H9 (cell line): ENCODE measurements at regions not wholly inside any gene's neighbourhood (a gene's known extent, or its start where the extent isn't known, plus 50 kb on each side); places are given as distances from the start of the nearest gene placed in this dataset.

Experiments used
- DNase-seq: peaks from one replicate; pipeline ENCODE4 v3.0.0-alpha.2; 2017
- H2AFZ ChIP-seq: one replicate; pipeline ENCODE4 v1.6.1; 2013; ENCODE audit warnings: mild to moderate bottlenecking, low read length, control low read depth, moderate library complexity
- H2AK5ac ChIP-seq: 2 replicates; pipeline ENCODE4 v1.6.1; 2013; ENCODE audit warnings: low read length, control low read depth, mixed read lengths; ENCODE audit not compliant: insufficient read length
- H2BK120ac ChIP-seq: one replicate; pipeline ENCODE4 v1.6.1; 2013; ENCODE audit warnings: low read depth, mild to moderate bottlenecking, low read length, control low read depth, inconsistent platforms; ENCODE audit not compliant: poor library complexity, severe bottlenecking
- H2BK12ac ChIP-seq: 2 replicates; pipeline ENCODE4 v1.6.1; 2013; ENCODE audit warnings: low read length, control low read depth, mixed read lengths, low read depth; ENCODE audit not compliant: insufficient read length
- H2BK15ac ChIP-seq: 2 replicates; pipeline ENCODE4 v1.6.1; 2013; ENCODE audit warnings: low read depth, low read length, control low read depth
- H2BK20ac ChIP-seq: one replicate; pipeline ENCODE4 v1.6.1; 2013; ENCODE audit warnings: low read depth, mild to moderate bottlenecking, low read length, control low read depth, inconsistent platforms; ENCODE audit not compliant: poor library complexity, severe bottlenecking
- H2BK5ac ChIP-seq: 2 replicates; pipeline ENCODE4 v1.6.1; 2013; ENCODE audit warnings: low read length, control low read depth, mixed read lengths; ENCODE audit not compliant: insufficient read length
- H3K14ac ChIP-seq: 2 replicates; pipeline ENCODE4 v1.6.1; 2013; ENCODE audit warnings: low read length, control low read depth; ENCODE audit not compliant: insufficient read depth
- H3K18ac ChIP-seq: 2 replicates; pipeline ENCODE4 v1.6.1; 2013; ENCODE audit warnings: low read depth, mild to moderate bottlenecking, mixed read lengths, low read length, control low read depth; ENCODE audit not compliant: insufficient read length
- H3K23ac ChIP-seq: 2 replicates; pipeline ENCODE4 v1.6.1; 2013; ENCODE audit warnings: low read length, control low read depth, mixed read lengths, low read depth; ENCODE audit not compliant: insufficient read length
- H3K23me2 ChIP-seq: 2 replicates; pipeline ENCODE4 v1.6.1; 2013; ENCODE audit warnings: low read depth, mild to moderate bottlenecking, mixed read lengths, low read length, control low read depth; ENCODE audit not compliant: insufficient read length, poor library complexity, severe bottlenecking
- H3K27ac ChIP-seq: 2 replicates; pipeline ENCODE4 v1.5.1; 2013; ENCODE audit warnings: low read length, control low read depth, mixed read lengths, low read depth; ENCODE audit not compliant: insufficient read length
- H3K27me3 ChIP-seq: 2 replicates; pipeline ENCODE4 v1.6.1; 2013; ENCODE audit warnings: low read length, control low read depth, inconsistent platforms; ENCODE audit not compliant: insufficient read depth
- H3K4ac ChIP-seq: 2 replicates; pipeline ENCODE4 v1.6.1; 2013; ENCODE audit warnings: low read depth, mild to moderate bottlenecking, control low read depth, inconsistent platforms, low read length, moderate library complexity
- H3K4me1 ChIP-seq: 2 replicates; pipeline ENCODE4 v1.6.1; 2013; ENCODE audit warnings: low read length, control low read depth, inconsistent platforms; ENCODE audit not compliant: insufficient read depth
- H3K4me2 ChIP-seq: 2 replicates; pipeline ENCODE4 v1.6.1; 2013; ENCODE audit warnings: low read length, control low read depth, mixed read lengths; ENCODE audit not compliant: insufficient read length, insufficient read depth
- H3K56ac ChIP-seq: 2 replicates; pipeline ENCODE4 v1.6.1; 2013; ENCODE audit warnings: low read depth, mild to moderate bottlenecking, mixed read lengths, low read length, control low read depth; ENCODE audit not compliant: insufficient read length
- H3K79me1 ChIP-seq: 2 replicates; pipeline ENCODE4 v1.6.1; 2013; ENCODE audit warnings: low read depth, mild to moderate bottlenecking, moderate library complexity, low read length, control low read depth, inconsistent platforms; ENCODE audit not compliant: insufficient read depth, poor library complexity, severe bottlenecking
- H3K79me2 ChIP-seq: 2 replicates; pipeline ENCODE4 v1.6.1; 2013; ENCODE audit warnings: low read length, control low read depth, inconsistent platforms; ENCODE audit not compliant: insufficient read depth
- H3K9ac ChIP-seq: 2 replicates; pipeline ENCODE4 v1.6.1; 2013; ENCODE audit warnings: low read length, control low read depth, mixed read lengths; ENCODE audit not compliant: insufficient read length; ENCODE audit errors: extremely low read depth
- H3K9me3 ChIP-seq: one replicate; pipeline ENCODE4 v1.6.1; 2013; ENCODE audit warnings: low read depth, low read length, inconsistent platforms; ENCODE audit not compliant: control insufficient read depth
- H3T11ph ChIP-seq: one replicate; pipeline ENCODE4 v1.6.1; 2013; ENCODE audit warnings: mild to moderate bottlenecking, low read length, control low read depth, inconsistent platforms
- H4K20me1 ChIP-seq: one replicate; pipeline ENCODE4 v1.6.1; 2013; ENCODE audit not compliant: control insufficient read depth, insufficient read length, insufficient read depth
- H4K5ac ChIP-seq: 2 replicates; pipeline ENCODE4 v1.6.1; 2013; ENCODE audit warnings: low read depth, mild to moderate bottlenecking, mixed read lengths, low read length, control low read depth; ENCODE audit not compliant: insufficient read length
- H4K8ac ChIP-seq: replicated peaks from 2 replicates; pipeline ENCODE4 v1.6.1; 2013; ENCODE audit warnings: low read length, control low read depth, mixed read lengths, low read depth; ENCODE audit not compliant: insufficient read length
- H4K91ac ChIP-seq: 2 replicates; pipeline ENCODE4 v1.6.1; 2013; ENCODE audit warnings: low read depth, mild to moderate bottlenecking, moderate library complexity, mixed read lengths, low read length, control low read depth; ENCODE audit not compliant: insufficient read length
- H3K27ac Mint-ChIP-seq, 3 experiments: 2 replicates in 2 of 3; 3 replicates in 1 of 3; pipeline ENCODE4 v1.8.0; 2020 to 2021; ENCODE audit warnings: mixed read lengths in 3 of 3, mild to moderate bottlenecking in 1 of 3, moderate library complexity in 1 of 3
- H3K27me3 Mint-ChIP-seq: 2 replicates; pipeline ENCODE4 v1.8.0; 2021; ENCODE audit warnings: low read depth, mild to moderate bottlenecking, moderate library complexity, mixed read lengths
- H3K36me3 Mint-ChIP-seq, 3 experiments: 2 replicates in 2 of 3; 3 replicates in 1 of 3; pipeline ENCODE4 v1.8.0; 2020 to 2021; ENCODE audit warnings: low read depth in 3 of 3, mixed read lengths in 3 of 3; ENCODE audit not compliant: insufficient read depth in 1 of 3
- H3K4me1 Mint-ChIP-seq, 2 experiments: 2 replicates each; pipeline ENCODE4 v1.8.0; 2020; ENCODE audit warnings: mixed read lengths in 2 of 2
- H3K4me3 Mint-ChIP-seq, 2 experiments: 2 replicates in 1 of 2; 3 replicates in 1 of 2; pipeline ENCODE4 v1.8.0; 2020 to 2021; ENCODE audit warnings: mild to moderate bottlenecking in 2 of 2, mixed read lengths in 2 of 2, moderate library complexity in 1 of 2
- H3K9me3 Mint-ChIP-seq, 2 experiments: 2 replicates in 1 of 2; 3 replicates in 1 of 2; pipeline ENCODE4 v1.8.0; 2020; ENCODE audit warnings: mild to moderate bottlenecking in 2 of 2, mixed read lengths in 2 of 2, moderate library complexity in 1 of 2
- WGBS: extraction: QIAGEN DNeasy Blood & Tissue Kit; methylation state at CpG from one replicate; pipeline ENCODE4 v1.1.7; 2013; ENCODE audit warnings: missing lambda C conversion rate, low lambda C conversion rate, mixed read lengths; ENCODE audit not compliant: insufficient read length; ENCODE audit errors: extremely low coverage; 5-methylcytosine and 5-hydroxymethylcytosine counted together
- TF ChIP-seq, protein P1 (sequence below): fragments of 200-600 bp; sonication (generic); conservative IDR thresholded peaks from 3 replicates; pipeline ENCODE4 v1.8.0; 2021; ENCODE audit warnings: antibody characterized with exemption, mild to moderate bottlenecking

DNA sequence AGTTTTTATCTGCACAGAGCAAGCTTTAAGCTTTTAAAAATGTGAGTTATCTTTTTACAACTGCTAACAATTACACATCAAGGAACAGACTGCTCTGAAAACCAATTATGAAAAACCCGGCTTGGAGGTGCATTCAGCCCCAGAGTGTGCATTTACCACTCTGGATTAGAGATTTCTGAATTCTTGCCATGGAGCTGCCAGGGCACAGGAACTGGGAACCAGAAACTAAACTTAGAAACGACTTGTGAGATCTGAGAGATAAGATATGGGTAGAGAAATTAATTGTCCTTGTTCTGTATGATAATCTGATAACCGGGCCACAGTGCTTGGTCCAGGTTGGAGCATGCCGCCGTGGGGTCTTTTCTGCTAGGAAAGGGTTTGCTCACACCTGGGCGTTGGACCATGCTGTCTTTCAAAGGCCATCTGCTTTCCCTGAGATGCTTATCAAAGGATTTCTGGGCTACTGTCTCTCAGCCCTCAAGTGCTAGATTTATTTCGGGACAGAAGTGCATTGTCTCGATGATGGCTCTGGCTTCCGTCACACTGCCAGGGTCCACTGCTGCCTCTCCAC lies 210.0 kb downstream of the MAF start:
- no peak overlapping the region for H2BK5ac ChIP-seq
- no peaks in the 10 kb centered on the region for H3K79me1 ChIP-seq
- no peak overlapping the region for H2BK15ac ChIP-seq
- H3K4me2 ChIP-seq: no peak overlapping the region
- H2AFZ ChIP-seq: no peak overlapping the region
- no CpG with 5 or more reads among the region's 9 CpGs for WGBS
- H4K20me1 ChIP-seq: no peaks in the 10 kb centered on the region
- H3K18ac ChIP-seq: no peak overlapping the region
- H3K9ac ChIP-seq: no peak overlapping the region
- Mint-ChIP-seq H3K27me3 (peaks cover 5% of the 10 kb centered on the region), H3K4me3 (no peak overlapping the region), H3K9me3 (peaks cover 7 to 8% of the 10 kb centered on the region in 2 experiments), H3K27ac (no peak overlapping the region; a peak in 1 of 7 replicates), H3K36me3 (peaks cover 3 to 9% (median 7%) of the 10 kb centered on the region in 3 experiments), H3K4me1 (peaks cover 15 to 16% of the 10 kb centered on the region in 2 experiments)
- H3K4me1 ChIP-seq: no peaks in the 10 kb centered on the region
- no peaks in the 10 kb centered on the region for H3K9me3 ChIP-seq
- H3K27me3 ChIP-seq: no peaks in the 10 kb centered on the region
- H4K8ac ChIP-seq: no peak overlapping the region
- H3K27ac ChIP-seq: no peak overlapping the region
- H3K23ac ChIP-seq: no peak overlapping the region
- H2BK20ac ChIP-seq: no peak overlapping the region
- no peaks in the 10 kb centered on the region for H3K79me2 ChIP-seq
- DNase-seq: no peak
- no peaks in the 10 kb centered on the region for H3K23me2 ChIP-seq
- no peak overlapping the region for H4K5ac ChIP-seq
- H2AK5ac ChIP-seq: no peak overlapping the region
- H2BK12ac ChIP-seq: no peak overlapping the region
- TF ChIP-seq, protein P1, sequence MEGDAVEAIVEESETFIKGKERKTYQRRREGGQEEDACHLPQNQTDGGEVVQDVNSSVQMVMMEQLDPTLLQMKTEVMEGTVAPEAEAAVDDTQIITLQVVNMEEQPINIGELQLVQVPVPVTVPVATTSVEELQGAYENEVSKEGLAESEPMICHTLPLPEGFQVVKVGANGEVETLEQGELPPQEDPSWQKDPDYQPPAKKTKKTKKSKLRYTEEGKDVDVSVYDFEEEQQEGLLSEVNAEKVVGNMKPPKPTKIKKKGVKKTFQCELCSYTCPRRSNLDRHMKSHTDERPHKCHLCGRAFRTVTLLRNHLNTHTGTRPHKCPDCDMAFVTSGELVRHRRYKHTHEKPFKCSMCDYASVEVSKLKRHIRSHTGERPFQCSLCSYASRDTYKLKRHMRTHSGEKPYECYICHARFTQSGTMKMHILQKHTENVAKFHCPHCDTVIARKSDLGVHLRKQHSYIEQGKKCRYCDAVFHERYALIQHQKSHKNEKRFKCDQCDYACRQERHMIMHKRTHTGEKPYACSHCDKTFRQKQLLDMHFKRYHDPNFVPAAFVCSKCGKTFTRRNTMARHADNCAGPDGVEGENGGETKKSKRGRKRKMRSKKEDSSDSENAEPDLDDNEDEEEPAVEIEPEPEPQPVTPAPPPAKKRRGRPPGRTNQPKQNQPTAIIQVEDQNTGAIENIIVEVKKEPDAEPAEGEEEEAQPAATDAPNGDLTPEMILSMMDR: no peak
- H3T11ph ChIP-seq: no peak overlapping the region
- no peak overlapping the region for H3K56ac ChIP-seq
- no peak overlapping the region for H3K4ac ChIP-seq
- no peak overlapping the region for H3K14ac ChIP-seq
- H4K91ac ChIP-seq: no peak overlapping the region
- no peak overlapping the region for H2BK120ac ChIP-seq
